Karpas-422 (cell line): ENCODE measurements at regions not wholly inside any gene's neighbourhood (a gene's known extent, or its start where the extent isn't known, plus 50 kb on each side); places are given as distances from the start of the nearest gene placed in this dataset.

Source experiments
- DNase-seq: peaks from one replicate; pipeline ENCODE4 v3.0.0-alpha.2; 2015
- H2AFZ ChIP-seq: fragments of 200-600 bp; sonication (generic); 2 replicates; pipeline ENCODE4 v1.6.1; 2014; ENCODE audit warnings: antibody characterized with exemption, low read length, mixed read lengths
- H3K27ac ChIP-seq: fragments of 200-600 bp; sonication (generic); 2 replicates; pipeline ENCODE4 v1.5.1; 2014; ENCODE audit warnings: mild to moderate bottlenecking, low read length, moderate library complexity
- H3K27me3 ChIP-seq: fragments of 200-600 bp; sonication (generic); 2 replicates; pipeline ENCODE4 v1.6.1; 2014; ENCODE audit warnings: low read length, mixed read lengths
- H3K36me3 ChIP-seq: fragments of 200-600 bp; sonication (generic); 2 replicates; pipeline ENCODE4 v1.6.1; 2014; ENCODE audit warnings: low read length, mixed read lengths; ENCODE audit not compliant: insufficient read depth
- H3K4me1 ChIP-seq: fragments of 200-600 bp; sonication (generic); 2 replicates; pipeline ENCODE4 v1.6.1; 2014; ENCODE audit warnings: mild to moderate bottlenecking, low read length, mixed read lengths
- H3K4me2 ChIP-seq: fragments of 200-600 bp; sonication (generic); 2 replicates; pipeline ENCODE4 v1.6.1; 2014; ENCODE audit warnings: low read length, low read depth, mild to moderate bottlenecking; ENCODE audit not compliant: poor library complexity, severe bottlenecking
- H3K4me3 ChIP-seq: fragments of 200-600 bp; sonication (generic); 2 replicates; pipeline ENCODE4 v1.5.1; 2014; ENCODE audit warnings: mild to moderate bottlenecking, antibody characterized with exemption, low read length, mixed read lengths
- H3K79me2 ChIP-seq: fragments of 200-600 bp; sonication (generic); 2 replicates; pipeline ENCODE4 v1.6.1; 2014; ENCODE audit warnings: mild to moderate bottlenecking, low read length, mixed read lengths
- H3K9ac ChIP-seq: fragments of 200-600 bp; sonication (generic); 2 replicates; pipeline ENCODE4 v1.6.0; 2014; ENCODE audit warnings: low read length
- H3K9me2 ChIP-seq: fragments of 200-600 bp; sonication (generic), shearing (Covaris generic); replicated peaks from 2 replicates; pipeline ENCODE4 v1.6.0; 2014; ENCODE audit warnings: mild to moderate bottlenecking, low read length, moderate library complexity; ENCODE audit not compliant: insufficient read depth
- H3K9me3 ChIP-seq: fragments of 300-700, 200-600 bp; sonication (generic); 2 replicates; pipeline ENCODE4 v1.6.1; 2014; ENCODE audit warnings: low read length, mixed read lengths
- H4K20me1 ChIP-seq: fragments of 200-600 bp; sonication (generic); 2 replicates; pipeline ENCODE4 v1.6.1; 2014; ENCODE audit warnings: mild to moderate bottlenecking, antibody characterized with exemption, low read length, low read depth; ENCODE audit not compliant: insufficient read depth

DNA sequence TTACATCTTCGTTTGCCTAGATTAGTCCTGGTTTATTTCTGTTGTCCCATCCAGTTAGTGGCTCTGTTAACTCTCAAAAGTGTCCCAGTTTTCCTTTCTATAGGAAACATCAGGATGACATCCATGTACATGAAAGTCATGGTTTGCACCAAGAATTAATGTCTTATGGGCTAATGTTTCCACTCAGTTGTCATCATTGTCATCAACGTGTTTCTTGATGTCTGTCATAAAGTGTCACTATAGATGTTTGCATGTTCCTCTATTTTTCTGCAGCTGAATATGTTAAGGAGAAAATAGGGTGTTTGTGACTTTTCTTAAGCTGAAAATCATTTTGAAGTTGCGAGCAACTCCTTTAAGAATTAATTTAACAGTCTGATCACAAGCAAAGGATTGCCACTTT lies 567.0 kb downstream of the TMEM114 start:
- no peaks in the 10 kb centered on the region for H3K27me3 ChIP-seq
- H2AFZ ChIP-seq, result no peak overlapping the region
- no peaks in the 10 kb centered on the region for H4K20me1 ChIP-seq
- no peak overlapping the region for H3K4me2 ChIP-seq
- no peaks in the 10 kb centered on the region for H3K9me2 ChIP-seq
- H3K4me3 ChIP-seq, result no peak overlapping the region
- H3K9ac ChIP-seq, result no peak overlapping the region
- DNase-seq, result no peak
- no peaks in the 10 kb centered on the region for H3K79me2 ChIP-seq
- peaks cover 21% of the 10 kb centered on the region for H3K9me3 ChIP-seq
- H3K27ac ChIP-seq, result no peak overlapping the region
- no peaks in the 10 kb centered on the region for H3K36me3 ChIP-seq
- H3K4me1 ChIP-seq, result no peaks in the 10 kb centered on the region

DNA sequence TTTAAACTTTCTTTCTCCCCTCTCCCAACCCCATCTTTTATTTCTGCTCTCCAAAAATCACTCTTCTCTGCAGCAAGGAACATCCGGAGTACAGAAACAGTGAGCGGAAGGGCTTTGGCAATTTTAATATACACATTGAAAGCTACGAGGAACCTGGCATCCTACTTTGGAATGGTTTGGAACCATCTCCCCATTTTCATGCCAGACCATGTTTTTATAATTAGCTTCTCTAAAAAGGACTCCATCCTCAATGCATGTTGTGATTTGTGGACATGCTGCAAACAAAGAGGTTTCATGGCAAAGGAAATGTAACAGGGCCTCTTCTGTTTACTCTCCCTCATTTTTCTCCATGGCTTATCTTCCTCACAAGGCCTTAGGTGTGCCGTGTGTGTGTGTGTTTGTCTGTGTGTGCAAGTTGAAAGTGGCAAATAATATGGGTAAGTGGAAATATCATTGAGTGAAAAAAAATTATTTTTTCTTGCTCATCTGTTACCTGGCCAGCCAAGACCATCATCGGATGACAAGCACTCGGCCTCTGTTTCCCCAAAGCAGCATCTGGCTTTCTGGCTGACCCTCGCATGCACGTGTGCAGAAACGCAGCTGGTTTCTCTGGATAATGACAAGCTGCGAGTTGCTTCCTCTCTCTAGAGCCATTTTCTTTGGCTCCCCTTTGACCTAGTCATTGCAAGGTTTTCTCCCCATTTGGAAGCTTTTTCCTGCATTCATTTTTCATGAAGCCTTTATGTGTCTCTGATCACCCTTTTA lies 585.0 kb downstream of the TMEM114 start:
- Histone ChIP-seq H3K9me2 (no peaks in the 10 kb centered on the region), H3K4me1 (no peaks in the 10 kb centered on the region), H3K9me3 (peaks cover 16% of the 10 kb centered on the region), H3K79me2 (no peaks in the 10 kb centered on the region), H3K36me3 (no peaks in the 10 kb centered on the region), H3K4me3 (no peak overlapping the region), H3K4me2 (no peak overlapping the region), H3K27ac (no peak overlapping the region), H4K20me1 (no peaks in the 10 kb centered on the region), H3K27me3 (no peaks in the 10 kb centered on the region), H2AFZ (no peak overlapping the region), H3K9ac (no peak overlapping the region)
- DNase-seq, result no peak

DNA sequence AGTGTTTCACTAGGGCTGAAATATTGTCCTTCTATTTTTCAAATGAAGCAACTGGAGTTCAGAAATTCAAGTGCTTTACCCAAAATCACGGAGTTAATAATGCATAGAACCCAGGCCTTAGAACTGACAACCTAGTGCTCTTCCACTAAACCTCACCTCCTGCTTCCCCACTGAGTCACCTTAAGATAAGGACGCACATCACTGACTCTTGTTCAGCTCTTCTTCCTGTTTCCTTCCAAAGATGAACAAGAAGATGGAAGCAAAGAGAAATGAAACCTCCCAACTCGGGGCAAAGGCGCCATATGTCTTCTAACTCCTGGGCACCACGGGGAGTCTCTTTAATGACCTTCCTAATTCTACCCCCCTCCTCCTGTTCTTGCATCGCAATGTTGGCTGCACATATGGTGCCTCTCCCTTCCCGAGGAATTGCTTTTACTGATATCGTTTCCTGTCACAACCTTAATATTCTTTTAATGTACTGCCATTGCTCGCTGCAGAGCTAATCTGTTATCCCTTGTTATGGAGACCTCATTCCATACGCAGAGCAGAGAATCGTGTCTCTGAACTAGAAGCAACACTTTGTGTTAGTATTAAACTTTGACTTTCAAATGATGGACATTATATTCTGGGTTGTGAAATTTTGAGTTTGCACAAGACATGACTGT lies 591.4 kb downstream of the TMEM114 start:
- H4K20me1 ChIP-seq, result no peaks in the 10 kb centered on the region
- H3K9ac ChIP-seq, result no peak overlapping the region
- H3K4me2 ChIP-seq, result no peak overlapping the region
- no peak overlapping the region for H2AFZ ChIP-seq
- H3K9me2 ChIP-seq, result no peaks in the 10 kb centered on the region
- no peak for DNase-seq
- no peaks in the 10 kb centered on the region for H3K4me1 ChIP-seq
- no peak overlapping the region for H3K27ac ChIP-seq
- no peaks in the 10 kb centered on the region for H3K79me2 ChIP-seq
- peaks cover 18% of the 10 kb centered on the region for H3K9me3 ChIP-seq
- H3K36me3 ChIP-seq, result no peaks in the 10 kb centered on the region
- H3K27me3 ChIP-seq, result no peaks in the 10 kb centered on the region
- H3K4me3 ChIP-seq, result no peak overlapping the region

DNA sequence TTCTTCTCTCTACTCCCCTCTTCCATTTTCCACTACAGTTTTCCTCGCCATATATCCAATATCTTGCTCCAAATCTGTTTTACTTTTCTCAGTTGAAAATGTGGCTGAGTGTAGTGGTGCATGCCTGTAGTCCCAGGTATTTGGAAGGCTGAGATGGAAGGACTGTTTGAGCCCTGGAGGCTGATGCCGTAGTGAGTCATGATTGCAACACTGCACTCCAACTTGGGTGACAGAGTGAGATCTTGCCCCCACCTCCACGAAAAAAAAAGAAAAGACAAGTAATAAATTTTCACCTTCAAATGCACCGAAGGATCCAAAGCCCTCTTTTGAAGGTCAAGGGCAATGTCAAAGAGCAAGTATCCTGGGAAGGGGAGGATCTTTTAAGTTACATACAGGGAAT lies 592.3 kb downstream of the TMEM114 start:
- H2AFZ ChIP-seq, result no peak overlapping the region
- H3K36me3 ChIP-seq, result no peaks in the 10 kb centered on the region
- no peaks in the 10 kb centered on the region for H3K9me2 ChIP-seq
- H3K4me1 ChIP-seq, result no peaks in the 10 kb centered on the region
- H3K4me3 ChIP-seq, result no peak overlapping the region
- H4K20me1 ChIP-seq, result no peaks in the 10 kb centered on the region
- no peak overlapping the region for H3K4me2 ChIP-seq
- H3K9me3 ChIP-seq, result peaks cover 16% of the 10 kb centered on the region
- no peak overlapping the region for H3K9ac ChIP-seq
- no peak overlapping the region for H3K27ac ChIP-seq
- DNase-seq, result no peak
- H3K79me2 ChIP-seq, result no peaks in the 10 kb centered on the region
- no peaks in the 10 kb centered on the region for H3K27me3 ChIP-seq

DNA sequence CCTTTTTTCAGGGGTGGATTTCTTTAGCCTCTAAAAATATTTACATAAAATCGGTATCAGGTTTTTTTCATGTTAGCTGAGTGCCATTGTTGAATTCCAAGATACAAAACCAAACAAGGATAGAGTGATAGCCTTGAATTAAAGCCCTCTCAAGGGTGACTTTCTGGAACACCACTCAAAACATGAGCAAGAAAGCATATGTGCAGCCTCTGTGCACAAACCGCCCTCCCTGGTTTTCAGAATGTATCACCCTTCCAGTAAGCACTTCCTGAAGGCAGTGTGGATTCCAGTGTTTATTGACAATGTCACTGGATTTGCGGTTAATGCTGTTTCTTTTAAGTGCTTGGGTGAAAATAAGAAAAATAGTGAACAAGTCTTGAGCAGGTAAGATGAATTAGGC lies 597.7 kb downstream of the TMEM114 start:
- Histone ChIP-seq H3K27me3 (no peaks in the 10 kb centered on the region), H3K4me2 (no peak overlapping the region), H3K9me2 (no peaks in the 10 kb centered on the region), H3K9ac (no peak overlapping the region), H3K4me3 (no peak overlapping the region), H3K27ac (no peak overlapping the region), H3K9me3 (peaks cover 13% of the 10 kb centered on the region), H2AFZ (no peak overlapping the region), H3K36me3 (no peaks in the 10 kb centered on the region), H3K79me2 (no peaks in the 10 kb centered on the region), H3K4me1 (no peaks in the 10 kb centered on the region), H4K20me1 (no peaks in the 10 kb centered on the region)
- no peak for DNase-seq

DNA sequence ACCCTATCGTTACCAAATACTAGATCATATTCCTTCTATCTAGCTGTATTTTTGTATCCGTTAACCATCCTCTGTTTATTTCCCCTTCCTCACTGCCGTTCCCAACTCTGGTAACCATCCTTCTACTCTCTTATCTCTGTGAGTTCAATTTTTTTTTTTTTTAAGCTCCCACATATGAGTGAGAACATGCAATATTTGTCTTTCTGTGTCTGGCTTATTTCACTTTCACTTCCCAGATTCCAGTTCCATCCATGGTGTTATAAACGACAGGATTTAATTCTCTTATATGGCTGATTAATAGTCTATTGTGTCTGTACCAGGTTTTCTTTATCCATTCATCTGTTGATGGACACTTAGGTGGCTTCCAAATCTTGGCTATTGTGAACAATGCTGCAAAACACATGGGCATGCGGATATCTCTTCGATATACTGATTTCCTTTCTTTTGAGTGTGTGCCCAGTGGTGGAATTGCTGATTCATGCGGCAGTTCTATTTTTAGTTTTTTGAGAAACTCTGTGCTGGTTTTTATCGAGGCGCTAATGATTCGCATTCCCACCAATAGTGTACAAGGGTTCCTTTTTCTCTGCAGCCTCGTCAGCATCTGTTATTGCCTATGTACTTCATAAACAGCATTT lies 599.6 kb downstream of the TMEM114 start:
- H3K36me3 ChIP-seq, result no peaks in the 10 kb centered on the region
- DNase-seq, result no peak
- H3K9me2 ChIP-seq, result no peaks in the 10 kb centered on the region
- H3K9me3 ChIP-seq, result peaks cover 14% of the 10 kb centered on the region
- no peaks in the 10 kb centered on the region for H4K20me1 ChIP-seq
- H3K4me2 ChIP-seq, result no peak overlapping the region
- H2AFZ ChIP-seq, result no peak overlapping the region
- H3K27ac ChIP-seq, result no peak overlapping the region
- H3K4me1 ChIP-seq, result no peaks in the 10 kb centered on the region
- H3K4me3 ChIP-seq, result no peak overlapping the region
- no peaks in the 10 kb centered on the region for H3K27me3 ChIP-seq
- no peak overlapping the region for H3K9ac ChIP-seq
- H3K79me2 ChIP-seq, result no peaks in the 10 kb centered on the region

DNA sequence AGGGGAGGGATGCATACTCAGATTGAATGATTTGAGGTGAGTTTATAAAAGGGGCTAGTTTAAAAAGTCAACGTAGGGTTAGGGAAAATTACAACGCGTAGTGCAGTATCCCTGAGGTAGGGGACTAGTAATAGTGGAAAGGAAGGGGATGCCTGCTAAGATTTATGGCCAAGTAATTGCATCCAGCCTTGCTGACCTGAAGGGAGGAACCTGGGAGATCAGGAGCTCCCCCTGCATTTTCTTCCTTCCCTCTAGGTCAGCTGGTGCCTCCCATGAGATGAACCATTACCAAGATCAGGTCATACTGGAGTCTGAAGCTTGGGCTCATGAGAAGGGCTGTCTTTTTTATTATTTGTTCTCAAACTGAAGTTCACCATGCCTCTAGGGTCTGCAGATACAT lies 606.6 kb downstream of the TMEM114 start:
- H3K27me3 ChIP-seq, result no peaks in the 10 kb centered on the region
- no peaks in the 10 kb centered on the region for H3K9me2 ChIP-seq
- H3K9me3 ChIP-seq, result peaks cover 16% of the 10 kb centered on the region; the same call in 1 of the 2 replicates
- H3K79me2 ChIP-seq, result no peaks in the 10 kb centered on the region
- no peak overlapping the region for H2AFZ ChIP-seq
- DNase-seq, result no peak
- no peaks in the 10 kb centered on the region for H3K4me1 ChIP-seq
- no peak overlapping the region for H3K27ac ChIP-seq
- H4K20me1 ChIP-seq, result no peaks in the 10 kb centered on the region
- H3K4me3 ChIP-seq, result no peak overlapping the region
- H3K4me2 ChIP-seq, result no peak overlapping the region
- H3K36me3 ChIP-seq, result no peaks in the 10 kb centered on the region
- no peak overlapping the region for H3K9ac ChIP-seq

DNA sequence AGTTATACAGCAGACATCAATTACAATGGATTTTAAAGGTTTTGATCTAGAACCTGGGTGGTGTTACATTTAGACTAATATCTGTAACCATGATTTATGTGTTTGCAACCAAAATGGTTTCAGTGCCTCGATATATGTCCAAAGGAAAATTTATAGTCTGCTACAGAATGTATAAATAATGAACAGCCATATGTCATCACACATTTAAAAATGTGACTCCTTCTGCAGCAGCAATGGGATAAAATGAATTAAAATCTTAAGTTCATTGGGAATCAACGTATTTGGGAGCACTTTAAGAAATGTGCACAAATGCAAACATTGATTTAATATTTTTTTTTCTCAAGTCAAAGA lies 610.2 kb downstream of the TMEM114 start:
- Histone ChIP-seq H3K9ac (no peak overlapping the region), H3K27ac (no peak overlapping the region), H3K9me3 (peaks cover 12% of the 10 kb centered on the region; the same call in 1 of the 2 replicates)

More for the DNA sequence above, 610.2 kb downstream of the TMEM114 start:
- Histone ChIP-seq H3K36me3 (no peaks in the 10 kb centered on the region), H3K27me3 (no peaks in the 10 kb centered on the region), H3K79me2 (no peaks in the 10 kb centered on the region), H3K4me1 (no peaks in the 10 kb centered on the region), H3K4me2 (no peak overlapping the region), H3K9me2 (no peaks in the 10 kb centered on the region), H2AFZ (no peak overlapping the region), H4K20me1 (no peaks in the 10 kb centered on the region), H3K4me3 (no peak overlapping the region)
- DNase-seq, result no peak
